ENCODE measurements at regions not wholly inside any gene's neighbourhood (a gene's known extent, or its start where the extent isn't known, plus 50 kb on each side); places are given as distances from the start of the nearest gene placed in this dataset.
"Not testable (repeated sequence)": the region's sequence is repeated elsewhere in the genome, so short reads cannot be mapped to it uniquely, and the experiment has no call there.

DNA sequence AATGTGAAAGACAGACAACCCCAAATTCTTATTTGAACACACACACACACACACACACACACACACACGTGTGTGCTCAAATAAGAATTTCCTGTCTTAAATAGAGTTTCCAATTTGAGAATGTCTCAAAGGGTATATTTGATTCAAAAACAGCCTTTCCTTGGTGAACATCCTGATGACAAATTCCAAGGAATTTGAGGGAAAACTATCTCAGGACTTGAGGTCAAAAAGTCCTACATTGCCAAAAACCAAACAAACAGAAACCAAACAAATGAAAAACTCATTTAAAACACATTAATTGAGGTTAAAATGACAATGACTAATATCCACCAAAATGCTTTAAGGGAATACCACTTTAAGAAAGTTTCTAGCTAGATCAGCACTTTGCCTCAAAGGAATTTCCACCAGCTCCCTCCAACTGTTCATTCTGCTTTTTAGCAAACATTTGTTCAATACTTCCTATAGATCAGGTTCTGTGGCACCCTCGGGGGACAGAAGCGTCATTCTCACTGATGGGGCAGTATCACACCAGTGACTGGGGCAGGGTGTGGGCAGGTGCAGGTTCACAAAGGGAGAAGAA is 232.1 kb upstream of the TRIB2 start:
- no peak for DNase-seq

- DNase-seq, result no peak
Observed at GRCh38 chr2:12486205-12487118, 230.3 kb upstream of the TRIB2 start.

GRCh38 chr2:12487253-12488004 is 229.3 kb upstream of the TRIB2 start:
- no peak for DNase-seq

GRCh38 chr2:12488352-12489318 is 228.1 kb upstream of the TRIB2 start:
- no peak for DNase-seq

- no peak for DNase-seq
Observed at GRCh38 chr2:12490641-12491040, 226.1 kb upstream of the TRIB2 start.

- not testable (repeated sequence) for DNase-seq
Observed at GRCh38 chr2:12492360-12492759, 224.4 kb upstream of the TRIB2 start.

DNA sequence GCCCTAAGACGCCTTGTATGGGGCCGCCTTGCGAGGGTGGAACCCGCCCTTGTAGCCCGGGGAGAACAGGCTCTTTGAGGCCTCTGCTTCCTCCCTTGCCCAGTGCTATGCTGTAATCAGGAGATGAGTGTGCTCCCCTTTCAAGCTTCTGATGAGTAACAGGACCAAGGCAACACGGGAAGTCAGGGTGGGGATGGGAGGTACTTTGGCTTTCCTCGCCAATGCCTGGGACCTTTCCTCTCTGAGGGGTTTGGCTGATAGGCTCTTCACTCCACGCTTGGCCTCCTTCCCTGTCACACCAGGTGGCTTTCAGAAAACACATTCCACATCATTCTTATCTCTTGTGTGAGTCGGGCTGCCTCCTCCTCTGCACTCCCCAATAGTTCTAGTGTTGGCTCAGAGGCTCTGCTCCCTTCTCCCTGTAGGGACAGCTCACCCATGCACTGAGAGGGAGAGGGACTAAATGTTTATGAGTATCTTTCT is 223.7 kb upstream of the TRIB2 start:
- no peak for DNase-seq

DNA sequence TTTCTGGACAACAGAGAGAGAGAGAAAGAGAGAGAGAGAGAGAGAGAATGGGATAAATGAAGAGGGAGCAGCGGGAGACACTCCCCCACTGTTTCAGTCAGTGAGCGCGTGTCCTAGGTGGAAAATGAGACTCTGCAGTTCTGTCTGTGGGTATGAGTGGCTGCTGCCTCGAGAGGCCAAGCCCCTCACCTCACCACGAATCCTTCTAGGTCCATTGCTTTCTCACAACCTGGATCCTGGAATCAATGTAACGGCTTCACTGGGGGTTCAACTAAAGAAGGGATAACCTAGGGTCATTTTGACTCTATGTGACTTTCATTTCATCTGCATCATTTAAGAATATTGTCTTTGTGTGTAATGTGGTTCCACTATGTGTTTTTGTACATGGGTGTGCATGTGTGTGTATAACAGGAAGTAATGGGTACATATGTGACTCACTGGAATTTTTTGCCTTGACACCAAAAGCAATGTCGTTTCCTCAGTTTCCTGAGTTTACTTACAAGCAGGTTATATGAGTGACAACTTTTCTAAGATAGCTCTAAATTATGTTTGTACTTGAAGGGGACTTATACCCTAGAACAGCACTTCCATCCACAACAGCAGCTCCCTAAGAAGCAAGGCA is 221.4 kb upstream of the TRIB2 start:
- no peak for DNase-seq

DNA sequence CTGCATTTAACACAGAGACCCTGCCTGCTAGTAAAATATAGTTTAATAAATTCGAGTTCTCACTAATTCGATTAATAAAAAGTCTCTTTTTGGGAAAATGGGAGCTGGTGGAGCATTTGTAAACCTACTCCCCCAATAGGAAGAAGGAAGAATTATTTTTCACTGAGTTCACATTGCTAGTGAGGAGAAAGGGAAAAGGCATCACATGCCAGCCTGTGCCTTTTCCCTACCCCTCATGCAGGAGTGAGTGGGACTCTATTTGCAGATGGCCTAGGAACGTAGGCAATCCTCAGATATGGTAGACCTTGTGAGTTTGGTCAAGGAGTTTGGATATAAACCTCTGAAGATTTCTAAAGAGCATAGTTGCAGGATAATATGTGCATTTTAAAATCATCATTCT is 218.4 kb upstream of the TRIB2 start:
- DNase-seq, result no peak

- DNase-seq, result no peak
Observed at GRCh38 chr2:12498704-12499103, 218.0 kb upstream of the TRIB2 start.

GRCh38 chr2:12500899-12501298 is 215.8 kb upstream of the TRIB2 start:
- no peak for DNase-seq

DNA sequence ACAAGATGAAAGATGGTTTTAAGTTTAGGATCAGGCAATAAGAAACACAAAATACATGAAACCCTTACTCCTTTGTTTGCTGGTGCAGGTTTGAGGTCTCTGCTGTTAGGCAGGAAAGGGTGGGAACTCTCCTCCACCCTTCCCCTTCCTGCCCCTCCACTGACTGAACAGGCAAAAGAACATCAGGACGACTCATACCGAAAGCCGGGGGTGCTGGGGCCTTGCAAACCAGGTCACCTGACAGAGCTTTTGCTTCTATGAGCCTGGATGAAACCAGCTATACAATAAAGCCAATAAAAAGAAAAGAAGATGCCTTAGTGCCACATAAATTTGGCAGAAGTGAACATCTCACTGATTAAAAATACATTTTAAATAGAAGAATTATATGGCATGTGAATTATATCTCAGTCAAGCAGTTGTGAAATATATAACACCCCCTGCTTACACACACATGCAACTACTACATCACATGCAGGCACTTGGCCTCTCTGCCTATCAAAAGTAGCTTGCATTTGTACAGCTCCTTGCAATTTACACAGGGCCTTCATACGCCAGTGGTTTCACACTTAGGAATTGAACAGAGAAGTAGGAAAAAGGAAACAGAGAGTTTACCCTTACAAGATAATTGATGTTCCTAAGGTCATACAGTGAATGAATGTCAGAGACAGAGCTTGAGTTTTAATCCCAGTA is 215.1 kb upstream of the TRIB2 start:
- DNase-seq, result peak; percentile 38

DNA sequence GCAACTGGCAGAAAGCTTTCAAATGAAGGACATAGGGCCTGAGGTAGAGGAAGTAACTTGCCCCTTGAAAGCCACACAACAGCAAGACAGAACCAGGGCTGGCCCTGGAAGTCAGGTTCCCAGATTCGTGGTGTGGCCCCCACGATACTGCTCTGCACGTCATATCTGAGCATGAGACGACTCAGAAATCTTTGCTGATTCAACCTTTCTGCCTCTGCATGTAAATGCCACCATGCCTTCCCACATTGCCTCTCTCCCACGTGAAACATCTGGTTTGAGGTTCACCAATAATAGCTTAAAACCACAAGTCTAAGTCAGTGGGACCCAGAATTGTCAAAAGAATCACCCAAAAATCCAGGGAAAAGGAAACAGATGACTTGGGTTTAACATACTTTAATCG is 214.0 kb upstream of the TRIB2 start:
- no peak for DNase-seq

- DNase-seq, result no peak
Observed at GRCh38 chr2:12504443-12504842, 212.3 kb upstream of the TRIB2 start.

DNA sequence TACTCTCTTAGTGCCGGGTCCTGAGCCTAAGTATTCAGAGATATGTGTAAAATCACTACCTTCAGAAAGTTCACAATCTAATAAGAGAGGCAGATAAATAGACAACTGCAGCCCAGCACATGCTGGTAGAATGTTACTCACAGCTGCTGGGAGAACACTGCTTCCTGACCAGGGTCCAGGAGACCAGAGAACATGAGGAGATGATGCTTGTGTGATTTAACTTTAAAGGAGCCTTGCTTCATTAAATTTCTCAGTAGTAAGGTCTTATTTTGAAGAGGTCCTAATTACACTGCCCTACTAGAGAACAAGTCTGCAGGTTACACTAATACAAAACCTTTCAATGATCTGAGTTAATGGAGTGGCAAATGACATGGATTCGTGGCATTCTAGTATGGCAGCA is 209.9 kb upstream of the TRIB2 start:
- no peak for DNase-seq

DNA sequence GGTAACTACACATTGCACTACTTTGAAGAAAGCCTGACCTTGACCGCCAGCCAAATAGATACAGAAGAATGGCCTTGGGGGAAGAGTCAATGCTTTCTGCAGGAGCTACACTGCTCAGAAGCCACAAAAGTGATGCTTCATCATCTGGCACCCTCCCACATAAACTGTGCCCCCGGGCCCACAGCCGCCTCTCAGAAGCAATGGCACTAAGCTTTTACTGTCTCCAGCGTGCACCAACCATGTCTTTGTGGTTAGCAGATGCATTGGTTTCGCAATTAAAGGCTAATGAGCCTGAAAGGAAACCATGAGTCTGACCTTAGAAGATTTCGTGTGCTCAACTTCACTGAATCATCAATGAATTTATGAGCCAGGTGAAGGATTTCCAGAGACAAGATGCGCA is 209.4 kb upstream of the TRIB2 start:
- peak; percentile 45 for DNase-seq

DNA sequence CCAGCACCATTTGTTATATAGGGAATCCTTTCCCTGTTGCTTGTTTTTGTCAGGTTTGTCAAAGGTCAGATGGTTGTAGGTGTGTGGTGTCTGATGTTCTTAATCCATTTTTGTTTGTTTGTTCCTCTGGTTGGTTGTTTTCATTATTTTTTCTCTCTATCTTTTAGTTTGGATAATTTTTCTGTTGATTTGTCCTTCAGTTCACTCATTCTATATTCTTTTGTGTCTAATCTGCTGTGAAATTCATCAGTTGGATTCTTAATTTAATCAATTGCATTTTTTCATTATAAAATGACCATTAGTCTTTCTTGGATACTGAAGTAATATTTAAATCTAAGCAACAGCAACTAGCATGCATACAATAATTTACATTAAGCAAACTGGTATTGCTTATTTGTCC is 206.7 kb upstream of the TRIB2 start:
- no peak for DNase-seq

DNA sequence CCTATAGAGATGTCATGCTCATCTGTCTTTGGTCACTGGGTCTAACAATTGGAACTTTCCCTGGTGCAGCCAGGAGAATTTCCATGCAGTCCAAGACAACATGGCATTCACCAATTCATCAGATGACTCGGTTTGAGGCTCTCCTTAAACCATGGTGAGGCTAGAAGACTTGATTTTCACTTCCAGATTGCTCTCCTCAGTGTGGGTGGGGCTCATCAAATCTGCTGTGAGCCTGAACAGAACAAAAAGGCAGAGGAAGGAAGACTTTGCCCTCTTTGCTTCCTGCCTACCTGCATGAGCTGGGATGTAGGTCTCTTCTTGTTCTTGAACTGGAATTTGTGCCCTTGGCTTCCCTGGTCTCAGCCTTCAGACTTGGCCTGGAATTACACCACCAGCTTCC is 203.4 kb upstream of the TRIB2 start:
- no peak for DNase-seq

DNA sequence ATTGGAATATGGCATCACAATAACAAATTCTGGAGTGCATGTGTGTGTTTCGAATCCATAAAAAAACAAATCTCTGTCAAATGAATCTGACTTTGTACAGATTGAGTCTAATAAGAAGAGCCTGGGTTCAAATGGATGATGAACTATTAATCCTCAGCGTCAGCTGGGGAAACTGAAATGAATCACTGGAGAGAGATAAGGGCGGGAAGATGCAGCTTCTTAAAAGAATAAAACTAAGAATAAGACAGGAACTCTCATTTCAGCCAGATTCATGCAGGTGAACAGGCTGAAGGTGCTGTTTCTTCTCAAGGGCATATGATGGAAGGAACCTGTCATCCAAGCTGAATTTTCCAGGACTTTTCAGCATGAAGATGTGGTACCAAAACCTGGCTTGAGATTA is 202.6 kb upstream of the TRIB2 start:
- no peak for DNase-seq

DNA sequence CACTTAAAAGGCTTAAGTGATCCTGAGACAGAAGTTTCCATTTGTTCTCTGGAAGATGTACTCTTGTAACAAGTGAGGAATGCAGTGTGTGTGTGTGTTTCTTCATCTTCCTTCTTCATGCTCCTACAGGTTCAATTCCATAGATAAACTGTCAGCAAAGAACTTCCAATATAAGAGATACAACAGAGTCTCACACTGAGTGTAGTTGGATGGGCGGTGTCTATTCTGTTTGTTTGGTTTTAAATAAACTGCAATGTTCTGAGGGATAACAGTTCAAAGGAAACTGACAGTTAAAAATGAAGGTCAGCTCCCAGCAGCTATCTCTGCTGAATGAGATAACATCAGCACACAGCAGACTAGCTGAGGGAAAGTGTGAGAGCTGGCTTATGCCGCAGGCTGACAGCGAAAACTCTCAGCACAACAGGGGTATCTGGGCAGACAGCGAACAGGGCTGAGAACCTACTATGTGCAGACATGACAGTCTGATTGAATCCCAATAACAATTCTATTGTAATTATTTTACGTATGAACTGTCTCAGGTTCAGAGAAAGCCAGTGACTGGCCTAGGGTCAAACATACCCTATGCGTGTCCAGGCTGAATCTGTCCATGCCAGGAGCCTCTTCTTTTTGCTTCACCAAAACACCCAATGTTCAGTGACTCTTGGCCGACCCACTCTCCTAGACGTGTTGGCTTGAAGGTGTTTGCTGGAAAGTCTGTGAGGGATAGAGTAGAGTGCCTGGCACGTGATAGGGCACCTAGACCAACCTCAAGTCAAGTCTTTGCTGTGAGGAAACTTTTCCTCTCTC is 201.9 kb upstream of the TRIB2 start:
- DNase-seq, result no peak

DNA sequence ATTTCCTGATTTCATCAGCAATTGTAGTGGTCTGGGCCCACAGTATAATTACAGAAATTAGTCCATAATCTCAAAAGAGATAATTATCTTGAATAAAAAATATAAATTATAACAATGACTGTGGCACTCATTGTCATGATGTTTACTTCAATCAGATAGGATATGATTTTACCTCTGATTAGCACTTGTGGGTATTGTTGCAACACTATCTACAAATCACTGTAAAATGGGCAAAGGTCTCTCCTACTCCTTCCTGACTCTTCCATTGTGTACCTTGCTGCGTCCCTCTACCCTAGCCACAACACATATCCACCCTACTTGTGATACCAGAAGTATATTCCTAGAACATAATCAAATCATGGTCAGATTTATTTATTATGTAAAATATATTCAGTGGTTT is 200.9 kb upstream of the TRIB2 start:
- DNase-seq, result no peak
